Skeletal muscle tissue (tissue), 3 donors: ENCODE measurements at regions not wholly inside any gene's neighbourhood (a gene's known extent, or its start where the extent isn't known, plus 50 kb on each side); places are given as distances from the start of the nearest gene placed in this dataset.
A peak's percentile ranks its signal among the peaks of the same experiment; 100 is the strongest.

Experiments used
- H3K27ac ChIP-seq: one replicate; pipeline ENCODE4 v1.7.0; 2013; ENCODE audit warnings: mild to moderate bottlenecking, low read depth, low read length, inconsistent platforms
- H3K27me3 ChIP-seq, 3 donors: one replicate each; pipeline ENCODE4 v1.7.0; 2013; ENCODE audit warnings: low read length in 3 of 3; ENCODE audit not compliant: control insufficient read depth in 3 of 3, insufficient read depth in 3 of 3
- H3K36me3 ChIP-seq, 3 donors: one replicate each; pipeline ENCODE4 v1.7.0; 2013; ENCODE audit warnings: low read length in 3 of 3; ENCODE audit not compliant: control insufficient read depth in 3 of 3, insufficient read depth in 3 of 3
- H3K4me1 ChIP-seq, 3 donors: one replicate each; pipeline ENCODE4 v1.7.0; 2013; ENCODE audit warnings: low read length in 3 of 3, mild to moderate bottlenecking in 3 of 3; ENCODE audit not compliant: control insufficient read depth in 3 of 3, insufficient read depth in 3 of 3
- H3K4me3 ChIP-seq, 3 donors: one replicate each; pipeline ENCODE4 v1.7.0; 2013; ENCODE audit warnings: low read length in 3 of 3
- H3K9ac ChIP-seq, 3 donors: one replicate each; pipeline ENCODE4 v1.7.0; 2013; ENCODE audit warnings: low read length in 3 of 3, mild to moderate bottlenecking in 3 of 3, moderate library complexity in 2 of 3, low read depth in 1 of 3
- H3K9me3 ChIP-seq, 3 donors: one replicate each; pipeline ENCODE4 v1.7.0; 2013; ENCODE audit warnings: low read length in 3 of 3; ENCODE audit not compliant: control insufficient read depth in 3 of 3
- donor health status: Osteomylitis.

DNA sequence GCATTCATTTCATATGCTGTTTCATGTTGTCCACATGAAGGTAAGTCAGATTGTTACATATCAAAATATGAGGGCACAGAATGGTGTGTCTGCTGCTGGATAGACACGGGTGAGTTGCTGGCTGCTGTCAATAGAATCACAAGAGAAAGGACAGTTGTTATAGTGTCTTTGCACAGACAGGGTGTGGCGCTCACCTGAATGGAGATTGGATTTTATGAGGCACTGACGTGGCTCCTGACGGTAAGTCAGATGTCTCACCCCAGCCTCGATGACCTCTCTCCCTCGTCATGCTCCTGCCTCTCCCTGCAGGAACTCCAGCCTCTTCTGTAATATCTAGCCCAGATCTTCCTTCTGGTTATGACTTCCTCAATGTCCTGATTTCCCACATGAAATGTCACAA, 75.4 kb upstream of the SELENOP start:
- no peak overlapping the region for H3K9ac ChIP-seq
- H3K27ac ChIP-seq, result no peak overlapping the region
- H3K27me3 ChIP-seq, result peaks cover 0 to 2% (median 0%) of the 10 kb centered on the region in 3 donors

DNA sequence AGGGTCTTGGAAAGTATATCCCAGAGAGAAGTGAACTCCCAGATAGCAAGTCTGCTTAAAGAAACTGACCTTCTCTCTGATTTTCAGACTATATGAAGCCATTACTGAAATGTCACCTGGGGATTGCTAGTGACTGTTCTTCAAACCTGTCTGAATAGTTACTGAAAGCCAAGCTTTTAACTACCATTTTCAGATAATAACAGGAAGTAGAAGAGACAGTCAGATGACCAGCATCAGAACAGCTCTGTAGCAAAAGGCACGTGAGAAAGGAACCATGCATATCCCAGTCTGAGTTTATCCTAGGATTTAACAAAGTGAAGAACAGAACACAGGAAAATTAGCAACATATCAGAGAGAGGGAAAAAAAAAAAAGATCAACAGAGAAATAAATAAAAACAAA, 74.9 kb upstream of the SELENOP start:
- Histone ChIP-seq H3K4me3 (no peak overlapping the region), H3K4me1 (no peaks in the 10 kb centered on the region), H3K9ac (no peak overlapping the region), H3K9me3 (no peaks in the 10 kb centered on the region), H3K27ac (no peak overlapping the region), H3K27me3 (peaks cover 0 to 2% (median 0%) of the 10 kb centered on the region in 3 donors), H3K36me3 (no peaks in the 10 kb centered on the region)

More for the DNA sequence above, 75.4 kb upstream of the SELENOP start:
- Histone ChIP-seq H3K4me3 (no peak overlapping the region), H3K9me3 (no peaks in the 10 kb centered on the region), H3K4me1 (no peaks in the 10 kb centered on the region), H3K36me3 (no peaks in the 10 kb centered on the region)

DNA sequence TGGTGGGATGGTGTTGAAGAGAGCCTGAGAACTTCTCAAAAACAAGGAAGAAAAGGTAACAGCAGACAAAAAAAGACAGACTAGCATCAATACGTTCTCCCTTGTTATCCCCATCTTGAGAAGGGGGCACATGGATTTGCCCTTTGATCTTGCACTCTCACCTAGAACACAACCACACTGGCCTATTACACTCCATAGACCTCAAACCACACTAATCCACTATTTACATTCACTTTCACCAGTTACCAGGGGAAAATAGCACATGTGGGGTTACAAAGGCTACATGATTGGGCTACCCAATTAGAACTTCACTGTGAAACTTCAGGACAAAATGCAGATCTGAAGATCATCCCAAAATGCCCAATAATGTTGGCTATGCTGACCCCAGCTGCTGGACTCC, 72.6 kb upstream of the SELENOP start:
- H3K36me3 ChIP-seq, result no peaks in the 10 kb centered on the region
- H3K9ac ChIP-seq, result no peak overlapping the region
- no peaks in the 10 kb centered on the region for H3K9me3 ChIP-seq
- H3K27me3 ChIP-seq, result peaks cover 0 to 2% (median 0%) of the 10 kb centered on the region in 3 donors
- no peak overlapping the region for H3K4me3 ChIP-seq
- H3K27ac ChIP-seq, result no peak overlapping the region
- no peaks in the 10 kb centered on the region for H3K4me1 ChIP-seq

DNA sequence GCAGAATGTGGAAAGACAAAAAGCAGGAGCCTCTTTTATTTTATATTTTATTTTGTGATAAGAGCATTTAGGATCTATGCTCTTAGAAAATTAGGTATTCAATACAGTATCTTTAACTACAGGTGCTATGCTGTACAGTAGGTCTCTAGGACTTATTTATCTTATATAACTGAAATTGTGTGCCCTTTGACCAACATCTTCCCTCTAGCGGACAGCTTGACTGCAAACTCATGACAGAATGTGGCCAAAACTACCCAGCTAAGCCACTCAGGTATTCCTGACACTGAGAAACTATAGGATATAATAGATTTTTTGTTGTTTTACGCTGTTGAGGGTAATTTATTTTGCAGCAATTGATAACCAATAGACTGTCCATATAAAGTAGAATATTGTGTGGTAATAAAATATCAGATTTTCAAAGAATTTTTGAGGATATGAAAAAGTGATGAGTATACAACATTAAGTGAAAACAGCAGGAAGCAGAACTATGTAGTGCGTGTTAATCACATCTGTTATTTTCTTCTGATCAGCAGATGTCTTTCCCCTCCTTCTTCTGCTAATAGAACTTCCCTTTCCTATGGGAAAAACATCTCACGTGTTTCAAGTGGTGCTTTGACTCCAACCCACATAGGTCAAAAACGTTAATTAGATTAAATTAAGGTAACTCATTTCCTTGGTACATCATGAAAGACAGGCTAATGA, 69.9 kb upstream of the SELENOP start:
- H3K36me3 ChIP-seq, result no peaks in the 10 kb centered on the region
- H3K9me3 ChIP-seq, result no peaks in the 10 kb centered on the region
- no peak overlapping the region for H3K9ac ChIP-seq
- H3K4me3 ChIP-seq, result no peak overlapping the region
- no peaks in the 10 kb centered on the region for H3K4me1 ChIP-seq
- H3K27me3 ChIP-seq, result no peaks in the 10 kb centered on the region
- H3K27ac ChIP-seq, result peak overlapping the region; percentile 11

DNA sequence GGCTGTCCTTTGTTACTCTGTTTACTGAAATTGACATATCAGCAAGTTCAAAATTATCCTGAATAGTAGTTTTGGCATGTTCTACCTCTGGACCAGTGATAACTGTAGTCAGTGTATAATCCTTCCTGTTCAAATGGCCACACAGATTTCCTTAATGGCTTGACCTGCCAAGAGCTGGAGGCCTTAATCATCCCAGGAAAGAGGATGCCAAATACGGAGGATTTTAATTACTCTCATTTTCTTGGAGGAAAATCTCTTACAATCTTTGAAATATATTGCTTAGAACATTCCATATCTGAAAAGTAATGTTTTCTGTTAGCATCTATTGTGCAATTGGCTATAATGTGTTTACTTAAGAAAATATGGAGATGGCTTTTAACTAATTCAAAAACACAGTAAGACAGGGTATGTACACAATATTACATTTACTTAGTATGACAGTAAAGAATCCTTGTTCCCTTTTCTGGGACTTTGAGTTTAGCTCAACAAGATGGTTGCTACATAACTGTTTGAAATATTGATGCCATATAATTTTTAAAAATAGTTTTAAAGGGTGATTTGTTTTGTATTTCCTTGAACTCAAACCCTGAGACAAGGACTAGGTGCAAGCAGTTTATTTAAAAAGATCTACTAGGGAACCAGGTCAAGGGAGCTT, 68.9 kb upstream of the SELENOP start:
- no peaks in the 10 kb centered on the region for H3K36me3 ChIP-seq
- no peaks in the 10 kb centered on the region for H3K9me3 ChIP-seq
- H3K4me3 ChIP-seq, result no peak overlapping the region
- H3K4me1 ChIP-seq, result no peaks in the 10 kb centered on the region
- H3K27me3 ChIP-seq, result no peaks in the 10 kb centered on the region
- H3K27ac ChIP-seq, result peak overlapping the region; percentile 11
- no peak overlapping the region for H3K9ac ChIP-seq

DNA sequence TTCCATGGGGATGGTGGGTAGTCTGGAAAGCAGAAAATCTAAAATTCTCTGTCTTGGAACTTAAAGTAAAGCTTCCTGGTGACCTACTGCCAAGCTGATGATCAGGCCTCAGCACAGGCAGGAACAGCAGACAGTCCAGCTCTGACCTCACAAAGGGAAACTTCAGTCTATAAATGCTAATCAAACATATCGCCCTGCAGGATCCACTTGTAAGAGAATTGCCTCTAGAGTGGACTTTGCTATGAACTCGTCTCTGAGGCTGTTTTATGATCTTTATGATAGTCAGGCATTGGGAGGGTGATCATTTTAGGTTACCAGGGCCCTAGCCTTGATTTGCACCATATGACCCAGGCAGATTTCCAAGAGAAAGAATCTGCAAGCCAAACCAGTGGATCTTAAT, 67.6 kb upstream of the SELENOP start:
- Histone ChIP-seq H3K27me3 (no peaks in the 10 kb centered on the region), H3K9ac (no peak overlapping the region), H3K9me3 (no peaks in the 10 kb centered on the region), H3K4me3 (no peak overlapping the region), H3K27ac (no peak overlapping the region), H3K4me1 (no peaks in the 10 kb centered on the region), H3K36me3 (no peaks in the 10 kb centered on the region)

DNA sequence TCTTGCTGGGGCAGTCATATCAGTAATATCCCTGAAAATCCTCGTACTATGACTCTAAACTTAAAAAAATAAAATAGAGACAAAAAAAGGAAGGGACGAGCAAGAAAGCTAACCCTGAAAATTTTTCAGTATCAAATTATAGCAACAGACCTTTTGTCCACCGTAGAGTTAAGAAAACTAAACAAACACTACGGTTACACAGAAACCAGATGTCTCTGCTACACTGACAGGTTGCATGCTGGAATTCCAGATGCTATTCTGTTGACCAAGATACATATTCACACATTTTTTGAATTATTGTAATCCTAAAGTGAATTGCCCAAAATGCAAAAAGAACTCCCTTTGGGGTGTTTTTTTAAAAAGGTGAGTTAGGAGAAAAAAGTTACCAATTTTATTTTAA, 66.9 kb upstream of the SELENOP start:
- Histone ChIP-seq H3K36me3 (no peaks in the 10 kb centered on the region), H3K27me3 (no peaks in the 10 kb centered on the region), H3K4me3 (no peak overlapping the region), H3K9me3 (no peaks in the 10 kb centered on the region), H3K27ac (no peak overlapping the region), H3K9ac (no peak overlapping the region), H3K4me1 (no peaks in the 10 kb centered on the region)

DNA sequence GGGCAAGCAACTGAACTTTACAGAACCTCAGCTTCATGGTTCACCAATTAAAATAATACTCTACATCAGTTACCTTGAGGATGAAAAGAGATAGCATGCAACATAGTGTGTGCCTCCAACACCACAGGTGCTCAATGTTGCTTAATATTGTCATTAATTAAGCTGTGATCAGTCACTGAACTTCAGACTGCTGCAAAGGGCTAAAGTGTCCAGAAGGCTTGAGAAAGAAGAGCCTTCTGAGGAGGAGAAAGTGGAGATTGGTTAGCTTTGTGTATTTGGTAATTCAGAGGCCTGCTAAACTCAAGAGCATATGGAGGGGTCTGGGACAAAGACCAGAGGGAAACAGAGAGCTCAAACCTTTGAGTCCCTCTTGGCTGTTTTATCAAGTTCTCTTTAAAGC, 66.3 kb upstream of the SELENOP start:
- Histone ChIP-seq H3K4me1 (no peaks in the 10 kb centered on the region), H3K4me3 (no peak overlapping the region), H3K36me3 (no peaks in the 10 kb centered on the region), H3K9ac (no peak overlapping the region), H3K27ac (no peak overlapping the region), H3K27me3 (no peaks in the 10 kb centered on the region), H3K9me3 (no peaks in the 10 kb centered on the region)

DNA sequence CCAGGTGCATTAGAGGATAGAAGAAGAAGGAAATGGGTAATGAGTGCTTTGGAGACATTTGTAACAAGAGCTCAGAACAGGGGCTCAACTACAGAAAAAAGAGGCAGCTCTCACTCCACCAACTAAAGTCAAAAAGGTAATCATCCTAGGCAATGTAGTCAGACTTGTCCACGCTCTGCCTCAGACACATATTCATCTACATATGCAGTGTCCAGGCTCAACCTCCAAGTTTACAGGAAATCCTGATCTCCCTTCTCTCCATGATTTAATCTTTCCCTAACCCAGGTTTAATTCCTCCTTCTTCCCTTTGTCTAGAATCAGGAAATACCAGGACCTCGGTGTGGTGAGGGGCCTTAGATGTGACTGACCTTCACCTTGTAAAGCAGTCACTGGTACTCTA, 65.7 kb upstream of the SELENOP start:
- H3K9me3 ChIP-seq, result no peaks in the 10 kb centered on the region
- no peaks in the 10 kb centered on the region for H3K4me1 ChIP-seq
- no peaks in the 10 kb centered on the region for H3K36me3 ChIP-seq
- H3K27me3 ChIP-seq, result no peaks in the 10 kb centered on the region
- H3K4me3 ChIP-seq, result no peak overlapping the region
- H3K9ac ChIP-seq, result no peak overlapping the region
- no peak overlapping the region for H3K27ac ChIP-seq

DNA sequence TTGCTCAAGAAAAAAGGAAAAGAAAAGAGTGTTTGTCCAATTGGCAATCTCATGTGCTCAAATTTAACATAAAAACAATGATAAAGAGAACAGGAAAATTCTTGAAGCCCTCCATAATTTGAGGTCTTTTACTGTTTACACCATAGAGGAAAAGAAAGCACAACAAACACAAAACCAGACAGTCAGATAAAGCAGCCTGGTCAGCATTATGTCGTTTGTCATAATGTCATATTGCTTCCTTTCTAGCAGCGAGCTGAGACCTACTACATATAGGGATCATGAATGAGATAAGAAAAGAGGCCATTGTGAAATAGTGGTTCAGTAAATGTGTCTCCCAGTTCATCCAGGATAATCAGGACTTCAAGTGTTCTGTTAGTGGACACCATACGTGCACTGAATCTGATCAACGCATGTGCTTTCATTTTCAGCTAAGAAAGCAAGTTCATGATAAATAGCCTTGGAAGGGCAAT, 64.7 kb upstream of the SELENOP start:
- Histone ChIP-seq H3K9me3 (no peaks in the 10 kb centered on the region), H3K4me3 (peak overlapping the region in 1 of 3 donors; percentile 17), H3K27me3 (no peaks in the 10 kb centered on the region), H3K4me1 (no peaks in the 10 kb centered on the region), H3K36me3 (no peaks in the 10 kb centered on the region), H3K27ac (peak overlapping the region; percentile 21), H3K9ac (no peak overlapping the region)
